Ovary (tissue), 3 donors: ENCODE measurements at regions not wholly inside any gene's neighbourhood (a gene's known extent, or its start where the extent isn't known, plus 50 kb on each side); places are given as distances from the start of the nearest gene placed in this dataset.

Source experiments
- EP300 ChIP-seq: sonication (generic); formaldehyde crosslinking; IDR thresholded peaks from one replicate; pipeline ENCODE4 v1.6.1; 2017; ENCODE audit warnings: antibody characterized with exemption
- TF ChIP-seq, protein P1 (sequence below), 3 donors: fragments of 450-650 bp in 2 of 3; fragments of 200-600 bp in 1 of 3; IDR thresholded peaks; one replicate each; pipeline versions ENCODE4 v1.5.1 to v1.8.0; 2016 to 2022; ENCODE audit warnings: antibody characterized with exemption in 3 of 3, mild to moderate bottlenecking in 1 of 3
- donor health status: DM: no; HTN: no; CAD: no.

DNA sequence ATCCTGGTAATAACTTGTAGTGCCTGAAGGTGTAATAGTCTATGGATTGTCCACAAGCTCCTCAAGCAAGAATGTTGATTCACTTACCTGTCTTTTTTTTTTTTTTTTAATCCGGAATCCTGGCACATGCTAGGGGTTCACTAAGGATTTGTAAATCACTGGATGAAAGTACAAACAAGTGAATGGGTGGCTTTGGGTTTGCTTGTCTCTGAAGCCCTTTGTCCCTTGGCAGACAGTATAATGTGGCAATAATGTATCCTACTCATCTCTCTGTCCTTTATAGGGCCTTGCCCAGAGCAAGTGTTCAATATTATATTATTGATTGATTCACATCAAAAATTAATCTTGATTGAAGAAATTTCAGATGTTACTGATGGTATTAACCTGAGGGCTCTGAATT lies 334.0 kb upstream of the CPEB2 start:
- TF ChIP-seq, protein P1, sequence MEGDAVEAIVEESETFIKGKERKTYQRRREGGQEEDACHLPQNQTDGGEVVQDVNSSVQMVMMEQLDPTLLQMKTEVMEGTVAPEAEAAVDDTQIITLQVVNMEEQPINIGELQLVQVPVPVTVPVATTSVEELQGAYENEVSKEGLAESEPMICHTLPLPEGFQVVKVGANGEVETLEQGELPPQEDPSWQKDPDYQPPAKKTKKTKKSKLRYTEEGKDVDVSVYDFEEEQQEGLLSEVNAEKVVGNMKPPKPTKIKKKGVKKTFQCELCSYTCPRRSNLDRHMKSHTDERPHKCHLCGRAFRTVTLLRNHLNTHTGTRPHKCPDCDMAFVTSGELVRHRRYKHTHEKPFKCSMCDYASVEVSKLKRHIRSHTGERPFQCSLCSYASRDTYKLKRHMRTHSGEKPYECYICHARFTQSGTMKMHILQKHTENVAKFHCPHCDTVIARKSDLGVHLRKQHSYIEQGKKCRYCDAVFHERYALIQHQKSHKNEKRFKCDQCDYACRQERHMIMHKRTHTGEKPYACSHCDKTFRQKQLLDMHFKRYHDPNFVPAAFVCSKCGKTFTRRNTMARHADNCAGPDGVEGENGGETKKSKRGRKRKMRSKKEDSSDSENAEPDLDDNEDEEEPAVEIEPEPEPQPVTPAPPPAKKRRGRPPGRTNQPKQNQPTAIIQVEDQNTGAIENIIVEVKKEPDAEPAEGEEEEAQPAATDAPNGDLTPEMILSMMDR (IDR thresholded peaks at IDR 0.05): no peak
- no peak for TF ChIP-seq EP300
